NCI-H2107 treated with DMSO at 0.1 percent for 48 hours (cell line): ENCODE measurements at regions not wholly inside any gene's neighbourhood (a gene's known extent, or its start where the extent isn't known, plus 50 kb on each side); places are given as distances from the start of the nearest gene placed in this dataset.

Experiments
- DNase-seq: peaks from one replicate; lab custom pipeline; 2025; ENCODE audit not compliant: unreplicated experiment; lab: John Stamatoyannopoulos, UW

DNA sequence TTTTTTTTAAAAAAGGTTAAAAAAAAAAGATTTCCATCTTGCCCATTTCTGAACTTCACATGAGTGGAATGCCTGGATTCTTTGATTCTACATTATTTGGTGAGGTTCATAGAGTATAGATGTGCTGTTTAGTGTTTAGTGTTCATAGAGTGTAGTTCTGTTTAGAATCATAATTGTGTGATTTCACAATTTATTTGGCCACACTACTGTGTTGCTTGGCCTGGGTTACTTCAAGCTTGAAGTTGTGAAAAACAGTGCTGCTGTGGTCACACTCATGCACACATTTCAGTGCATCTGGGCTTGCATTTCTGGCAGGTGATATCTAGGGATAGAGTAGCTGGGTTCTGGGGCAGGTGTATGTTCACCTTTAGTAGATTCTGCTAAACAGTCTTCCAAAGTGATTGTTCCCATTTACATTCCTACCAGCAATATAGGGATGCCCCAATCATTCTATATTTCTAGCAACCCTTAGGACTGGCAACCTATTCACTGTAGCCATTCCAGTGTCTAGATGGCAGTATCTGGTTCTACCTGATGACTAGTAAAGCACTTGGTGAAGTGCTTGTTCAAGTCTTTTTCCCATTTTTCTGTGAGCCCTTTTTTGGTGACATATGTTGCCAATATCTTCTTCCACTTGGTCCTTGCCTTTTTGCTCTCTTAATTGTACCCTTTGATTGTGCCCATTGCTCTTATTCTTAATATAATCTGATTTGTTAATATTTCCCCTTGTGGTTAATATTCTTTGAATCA lies 50.6 kb upstream of the RBFOX3 start:
- no peak for DNase-seq
